C4-2B (cell line): ENCODE measurements at regions not wholly inside any gene's neighbourhood (a gene's known extent, or its start where the extent isn't known, plus 50 kb on each side); places are given as distances from the start of the nearest gene placed in this dataset.

Experiments used
- CTCF ChIP-seq: fragments of 450-650 bp; conservative IDR thresholded peaks from 2 replicates; pipeline ENCODE4 v1.5.1; 2017; ENCODE audit warnings: mild to moderate bottlenecking
- ZFX ChIP-seq: fragments of 450-650 bp; IDR thresholded peaks from 2 replicates; pipeline ENCODE4 v1.6.1; 2017

GRCh38 chr6:22098601-22099031 lies 198.2 kb downstream of the PRL start:
- TF ChIP-seq CTCF: no peak
- no peak for TF ChIP-seq ZFX
